Liver (tissue), 8 donors: ENCODE measurements at regions not wholly inside any gene's neighbourhood (a gene's known extent, or its start where the extent isn't known, plus 50 kb on each side); places are given as distances from the start of the nearest gene placed in this dataset.

ENCODE experiments used
- DNase-seq: peaks from one replicate; pipeline ENCODE4 v3.0.0-alpha.2; 2017; ENCODE audit warnings: low spot score
- H3K27ac ChIP-seq, 2 donors: one replicate each; pipeline ENCODE4 v1.7.0; 2013; ENCODE audit warnings: inconsistent platforms in 2 of 2, low read length in 2 of 2, control low read depth in 1 of 2, low read depth in 1 of 2, mild to moderate bottlenecking in 1 of 2
- H3K27me3 ChIP-seq, 4 donors: one replicate each; pipeline versions ENCODE4 v1.6.1 to v1.7.0; 2013; ENCODE audit warnings: low read length in 3 of 4, inconsistent platforms in 1 of 4, mild to moderate bottlenecking in 1 of 4, moderate library complexity in 1 of 4; ENCODE audit not compliant: control insufficient read depth in 4 of 4, insufficient read depth in 4 of 4
- H3K36me3 ChIP-seq, 4 donors: one replicate each; pipeline versions ENCODE4 v1.6.1 to v1.7.0; 2013; ENCODE audit warnings: low read length in 3 of 4, mild to moderate bottlenecking in 3 of 4, low read depth in 1 of 4, moderate library complexity in 1 of 4; ENCODE audit not compliant: control insufficient read depth in 4 of 4, insufficient read depth in 3 of 4
- H3K4me1 ChIP-seq, 4 donors: one replicate each; pipeline versions ENCODE4 v1.6.1 to v1.7.0; 2013; ENCODE audit warnings: low read length in 3 of 4, mild to moderate bottlenecking in 3 of 4, moderate library complexity in 1 of 4; ENCODE audit not compliant: control insufficient read depth in 4 of 4, insufficient read depth in 4 of 4
- H3K4me3 ChIP-seq, 3 donors: one replicate each; pipeline versions ENCODE4 v1.6.1 to v1.7.0; 2013; ENCODE audit warnings: low read length in 3 of 3, control low read depth in 1 of 3, low read depth in 1 of 3, mild to moderate bottlenecking in 1 of 3
- H3K9ac ChIP-seq, 2 donors: one replicate each; pipeline ENCODE4 v1.7.0; 2013; ENCODE audit warnings: low read length in 2 of 2, mild to moderate bottlenecking in 2 of 2, moderate library complexity in 2 of 2, control low read depth in 1 of 2, low read depth in 1 of 2
- H3K9me3 ChIP-seq, 4 donors: one replicate each; pipeline versions ENCODE4 v1.6.1 to v1.7.0; 2013; ENCODE audit warnings: low read length in 3 of 4; ENCODE audit not compliant: control insufficient read depth in 4 of 4
- EGR1 ChIP-seq, 2 donors: IDR thresholded peaks; 2 replicates each; pipeline ENCODE4 v1.6.1; 2016 to 2018; ENCODE audit warnings: antibody characterized with exemption in 2 of 2, low read depth in 2 of 2
- FOXA2 ChIP-seq: IDR thresholded peaks from 2 replicates; pipeline ENCODE4 v1.6.1; 2016; ENCODE audit warnings: antibody characterized with exemption
- GABPA ChIP-seq, 2 donors: IDR thresholded peaks in 1 of 2; conservative IDR thresholded peaks in 1 of 2; 2 replicates each; pipeline ENCODE4 v1.6.1; 2016; ENCODE audit warnings: antibody characterized with exemption in 2 of 2, mild to moderate bottlenecking in 1 of 2, moderate library complexity in 1 of 2
- JUND ChIP-seq, 2 donors: IDR thresholded peaks; 2 replicates each; pipeline ENCODE4 v1.6.1; 2016; ENCODE audit warnings: antibody characterized with exemption in 2 of 2
- SP1 ChIP-seq: IDR thresholded peaks from 2 replicates; pipeline ENCODE4 v1.6.1; 2018; ENCODE audit warnings: antibody characterized with exemption, mild to moderate bottlenecking
- YY1 ChIP-seq: IDR thresholded peaks from 2 replicates; pipeline ENCODE4 v1.6.1; 2016; ENCODE audit warnings: antibody characterized with exemption, mild to moderate bottlenecking
- WGBS: extraction: QIAGEN DNeasy Blood & Tissue Kit; methylation state at CpG from one replicate; pipeline ENCODE4 v1.1.7; 2013; 5-methylcytosine and 5-hydroxymethylcytosine counted together
- TF ChIP-seq, protein P1 (sequence below): fragments of 150-350 bp; IDR thresholded peaks from 2 replicates; pipeline ENCODE4 v1.5.1; 2017; ENCODE audit warnings: improper control_type of control experiment, low read depth, low read length; ENCODE audit not compliant: missing input control
- TF ChIP-seq, protein P2 (sequence below): IDR thresholded peaks from 2 replicates; pipeline ENCODE4 v1.6.1; 2016; ENCODE audit warnings: antibody characterized with exemption
- TF ChIP-seq, protein P3 (sequence below): IDR thresholded peaks from 2 replicates; pipeline ENCODE4 v1.6.1; 2016; ENCODE audit warnings: antibody characterized with exemption, mild to moderate bottlenecking
- TF ChIP-seq, protein P4 (sequence below): IDR thresholded peaks from 2 replicates; pipeline ENCODE4 v1.6.1; 2016; ENCODE audit warnings: antibody characterized with exemption
- donor health status: healthy.
- donor health status: healthy.
- donor health status: healthy.
- donor health status: healthy.
- donor health status: healthy.

DNA sequence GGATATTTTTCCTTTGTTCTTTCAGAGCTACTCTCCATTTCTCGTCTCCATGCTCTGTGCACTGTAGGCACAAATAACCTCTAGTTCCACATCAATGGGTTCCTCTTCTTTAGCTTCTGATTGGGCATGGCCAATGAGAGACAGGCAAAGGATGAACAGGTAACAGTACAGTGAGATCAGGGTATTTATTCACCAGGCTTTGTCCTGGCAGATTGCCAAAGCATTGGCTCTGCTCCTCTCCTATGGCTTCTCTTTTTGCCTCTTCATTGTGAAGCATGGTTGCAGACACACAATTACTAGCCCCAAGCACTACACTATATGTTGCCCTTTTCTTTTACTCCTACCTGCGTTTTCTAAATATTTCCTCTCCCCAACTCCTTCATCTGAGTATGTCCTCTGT is 215.1 kb upstream of the ARRDC3 start (continued):
- TF ChIP-seq, protein P1, sequence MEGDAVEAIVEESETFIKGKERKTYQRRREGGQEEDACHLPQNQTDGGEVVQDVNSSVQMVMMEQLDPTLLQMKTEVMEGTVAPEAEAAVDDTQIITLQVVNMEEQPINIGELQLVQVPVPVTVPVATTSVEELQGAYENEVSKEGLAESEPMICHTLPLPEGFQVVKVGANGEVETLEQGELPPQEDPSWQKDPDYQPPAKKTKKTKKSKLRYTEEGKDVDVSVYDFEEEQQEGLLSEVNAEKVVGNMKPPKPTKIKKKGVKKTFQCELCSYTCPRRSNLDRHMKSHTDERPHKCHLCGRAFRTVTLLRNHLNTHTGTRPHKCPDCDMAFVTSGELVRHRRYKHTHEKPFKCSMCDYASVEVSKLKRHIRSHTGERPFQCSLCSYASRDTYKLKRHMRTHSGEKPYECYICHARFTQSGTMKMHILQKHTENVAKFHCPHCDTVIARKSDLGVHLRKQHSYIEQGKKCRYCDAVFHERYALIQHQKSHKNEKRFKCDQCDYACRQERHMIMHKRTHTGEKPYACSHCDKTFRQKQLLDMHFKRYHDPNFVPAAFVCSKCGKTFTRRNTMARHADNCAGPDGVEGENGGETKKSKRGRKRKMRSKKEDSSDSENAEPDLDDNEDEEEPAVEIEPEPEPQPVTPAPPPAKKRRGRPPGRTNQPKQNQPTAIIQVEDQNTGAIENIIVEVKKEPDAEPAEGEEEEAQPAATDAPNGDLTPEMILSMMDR, result no peak
- TF ChIP-seq YY1, result no peak

DNA sequence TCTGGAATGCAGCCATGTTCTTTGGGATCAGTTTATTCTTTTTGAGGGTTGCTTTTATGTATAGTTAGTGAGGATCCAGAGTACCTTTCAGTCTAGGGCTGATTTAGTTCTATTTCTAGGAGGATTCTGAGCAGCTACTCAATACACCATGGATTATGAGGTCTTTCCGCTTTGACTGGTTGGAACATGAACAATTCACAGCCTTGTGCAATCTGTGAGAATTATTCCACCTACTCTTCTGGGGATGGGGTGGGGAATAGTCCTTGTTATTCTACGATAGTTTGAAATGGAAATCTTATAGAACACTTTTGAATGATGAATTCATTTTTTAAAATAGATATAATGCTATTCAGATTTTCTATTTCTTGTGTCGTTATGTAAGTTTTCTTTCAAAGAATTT is 212.3 kb upstream of the ARRDC3 start:
- WGBS, result 81% methylated on average over 3 of the region's 3 CpGs
- Histone ChIP-seq H3K36me3 (no peaks in the 10 kb centered on the region), H3K4me1 (no peaks in the 10 kb centered on the region), H3K9me3 (peaks cover 0 to 2% (median 0%) of the 10 kb centered on the region in 4 donors), H3K27ac (no peak overlapping the region), H3K9ac (no peak overlapping the region), H3K4me3 (no peak overlapping the region), H3K27me3 (no peaks in the 10 kb centered on the region)
- DNase-seq, result no peak
- TF ChIP-seq YY1 (no peak), GABPA (IDR thresholded peaks at IDR 0.05 in 1 of 2, conservative IDR thresholded peaks at IDR 0.05 in 1 of 2) (no peak), SP1 (no peak), FOXA2 (no peak), EGR1 (IDR thresholded peaks at IDR 0.05; ENCODE audit: low read depth in 2 of 2) (no peak), JUND (IDR thresholded peaks at IDR 0.05) (no peak)
- TF ChIP-seq, protein P2, sequence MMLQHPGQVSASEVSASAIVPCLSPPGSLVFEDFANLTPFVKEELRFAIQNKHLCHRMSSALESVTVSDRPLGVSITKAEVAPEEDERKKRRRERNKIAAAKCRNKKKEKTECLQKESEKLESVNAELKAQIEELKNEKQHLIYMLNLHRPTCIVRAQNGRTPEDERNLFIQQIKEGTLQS, result no peak

DNA sequence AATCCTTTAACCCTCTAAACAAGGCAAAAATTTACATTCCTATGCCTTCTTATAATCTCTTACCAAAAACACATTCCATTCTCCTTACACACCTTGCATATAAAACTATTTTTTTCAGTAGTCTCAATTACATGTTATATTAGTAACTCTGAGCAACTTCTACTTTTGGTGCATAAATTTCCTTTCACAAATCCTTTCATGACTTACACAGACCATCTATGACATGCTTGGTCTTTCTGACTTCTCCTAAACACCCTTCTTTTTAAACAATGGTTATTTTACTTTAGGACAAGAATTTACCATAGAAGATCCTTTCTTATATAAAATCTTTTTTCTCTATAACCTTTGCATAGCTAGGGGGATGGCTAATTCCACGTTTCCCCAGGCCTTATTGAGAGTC is 208.0 kb upstream of the ARRDC3 start:
- DNase-seq, result no peak
- H3K27ac ChIP-seq, result no peak overlapping the region
- H3K9me3 ChIP-seq, result peaks cover 0 to 2% (median 0%) of the 10 kb centered on the region in 4 donors
- no peaks in the 10 kb centered on the region for H3K4me1 ChIP-seq
- no peak overlapping the region for H3K9ac ChIP-seq
- no peaks in the 10 kb centered on the region for H3K27me3 ChIP-seq
- TF ChIP-seq, protein P3, sequence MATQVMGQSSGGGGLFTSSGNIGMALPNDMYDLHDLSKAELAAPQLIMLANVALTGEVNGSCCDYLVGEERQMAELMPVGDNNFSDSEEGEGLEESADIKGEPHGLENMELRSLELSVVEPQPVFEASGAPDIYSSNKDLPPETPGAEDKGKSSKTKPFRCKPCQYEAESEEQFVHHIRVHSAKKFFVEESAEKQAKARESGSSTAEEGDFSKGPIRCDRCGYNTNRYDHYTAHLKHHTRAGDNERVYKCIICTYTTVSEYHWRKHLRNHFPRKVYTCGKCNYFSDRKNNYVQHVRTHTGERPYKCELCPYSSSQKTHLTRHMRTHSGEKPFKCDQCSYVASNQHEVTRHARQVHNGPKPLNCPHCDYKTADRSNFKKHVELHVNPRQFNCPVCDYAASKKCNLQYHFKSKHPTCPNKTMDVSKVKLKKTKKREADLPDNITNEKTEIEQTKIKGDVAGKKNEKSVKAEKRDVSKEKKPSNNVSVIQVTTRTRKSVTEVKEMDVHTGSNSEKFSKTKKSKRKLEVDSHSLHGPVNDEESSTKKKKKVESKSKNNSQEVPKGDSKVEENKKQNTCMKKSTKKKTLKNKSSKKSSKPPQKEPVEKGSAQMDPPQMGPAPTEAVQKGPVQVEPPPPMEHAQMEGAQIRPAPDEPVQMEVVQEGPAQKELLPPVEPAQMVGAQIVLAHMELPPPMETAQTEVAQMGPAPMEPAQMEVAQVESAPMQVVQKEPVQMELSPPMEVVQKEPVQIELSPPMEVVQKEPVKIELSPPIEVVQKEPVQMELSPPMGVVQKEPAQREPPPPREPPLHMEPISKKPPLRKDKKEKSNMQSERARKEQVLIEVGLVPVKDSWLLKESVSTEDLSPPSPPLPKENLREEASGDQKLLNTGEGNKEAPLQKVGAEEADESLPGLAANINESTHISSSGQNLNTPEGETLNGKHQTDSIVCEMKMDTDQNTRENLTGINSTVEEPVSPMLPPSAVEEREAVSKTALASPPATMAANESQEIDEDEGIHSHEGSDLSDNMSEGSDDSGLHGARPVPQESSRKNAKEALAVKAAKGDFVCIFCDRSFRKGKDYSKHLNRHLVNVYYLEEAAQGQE, result no peak
- no peak for TF ChIP-seq FOXA2
- TF ChIP-seq, protein P4, sequence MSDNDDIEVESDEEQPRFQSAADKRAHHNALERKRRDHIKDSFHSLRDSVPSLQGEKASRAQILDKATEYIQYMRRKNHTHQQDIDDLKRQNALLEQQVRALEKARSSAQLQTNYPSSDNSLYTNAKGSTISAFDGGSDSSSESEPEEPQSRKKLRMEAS, result no peak
- TF ChIP-seq, protein P2, result no peak
- 31% methylated on average over 1 of the region's 1 CpG for WGBS
- no peaks in the 10 kb centered on the region for H3K36me3 ChIP-seq
- H3K4me3 ChIP-seq, result no peak overlapping the region
